CD4-positive, alpha-beta T cell (primary cell): ENCODE measurements at regions not wholly inside any gene's neighbourhood (a gene's known extent, or its start where the extent isn't known, plus 50 kb on each side); places are given as distances from the start of the nearest gene placed in this dataset.

Experiments used
- ATAC-seq: fragments of 200-7000 bp; cut with Tn5 transposase; one replicate; pipeline ENCODE4 v1.10.0; 2022; ENCODE audit warnings: mild to moderate bottlenecking; ENCODE audit not compliant: poor library complexity
- CTCF ChIA-PET: fragments of 350-600 bp; sonication (Branson Sonifier 250); formaldehyde crosslinking; loops from one replicate; lab custom pipeline; 2021; ENCODE audit warnings: antibody characterized with exemption, inconsistent platforms; lab: Charles Lee
- POLR2A ChIA-PET: fragments of 350-600 bp; sonication (Branson Sonifier 250); formaldehyde crosslinking; loops from one replicate; lab custom pipeline; 2021; ENCODE audit warnings: antibody characterized with exemption, inconsistent platforms; lab: Charles Lee
- DNase-seq, 14 experiments: peaks; one replicate each; pipeline ENCODE4 v3.0.0-alpha.2; 2013 to 2020; ENCODE audit warnings: mixed read lengths in 2 of 14
- H3K27ac ChIP-seq, 2 donors: one replicate each; pipeline versions ENCODE4 v1.5.1 to v1.7.0; 2013; ENCODE audit warnings: low read length in 2 of 2, low read depth in 1 of 2, mild to moderate bottlenecking in 1 of 2
- H3K27me3 ChIP-seq, 2 experiments: 1 replicate in 1 of 2; 2 replicates in 1 of 2; pipeline versions ENCODE4 v1.6.1 to v1.7.0; 2013; ENCODE audit warnings: low read length in 2 of 2, control low read depth in 1 of 2, mild to moderate bottlenecking in 1 of 2, moderate library complexity in 1 of 2; ENCODE audit not compliant: insufficient read depth in 2 of 2, control insufficient read depth in 1 of 2
- H3K36me3 ChIP-seq: one replicate; pipeline ENCODE4 v1.6.1; 2013; ENCODE audit warnings: low read length, control low read depth; ENCODE audit not compliant: insufficient read depth
- H3K4me1 ChIP-seq: one replicate; pipeline ENCODE4 v1.6.1; 2013; ENCODE audit warnings: low read length, control low read depth; ENCODE audit not compliant: insufficient read depth
- H3K4me3 ChIP-seq: one replicate; pipeline ENCODE4 v1.5.1; 2013; ENCODE audit warnings: mild to moderate bottlenecking, low read length, moderate library complexity
- H3K9me3 ChIP-seq, 2 experiments: 1 replicate in 1 of 2; 2 replicates in 1 of 2; pipeline versions ENCODE4 v1.6.1 to v1.7.0; 2013; ENCODE audit warnings: low read length in 2 of 2, mild to moderate bottlenecking in 2 of 2, control low read depth in 1 of 2, moderate library complexity in 1 of 2; ENCODE audit not compliant: control insufficient read depth in 1 of 2, insufficient read depth in 1 of 2
- H3K27ac Mint-ChIP-seq: one replicate; pipeline ENCODE4 v1.8.0; 2020; ENCODE audit warnings: mixed read lengths
- H3K27me3 Mint-ChIP-seq: one replicate; pipeline ENCODE4 v1.8.0; 2021; ENCODE audit warnings: mixed read lengths
- H3K36me3 Mint-ChIP-seq: one replicate; pipeline ENCODE4 v1.8.0; 2021; ENCODE audit warnings: low read depth, mixed read lengths
- H3K4me1 Mint-ChIP-seq: one replicate; pipeline ENCODE4 v1.8.0; 2021; ENCODE audit warnings: low read depth, mixed read lengths
- H3K4me3 Mint-ChIP-seq: one replicate; pipeline ENCODE4 v1.8.0; 2020; ENCODE audit warnings: mild to moderate bottlenecking, mixed read lengths
- H3K9me3 Mint-ChIP-seq: one replicate; pipeline ENCODE4 v1.8.0; 2020; ENCODE audit warnings: mixed read lengths
- CTCF ChIP-seq: fragments of 200-600 bp; IDR thresholded peaks from one replicate; pipeline ENCODE4 v1.8.0; 2022; ENCODE audit warnings: antibody characterized with exemption, mild to moderate bottlenecking
- intact Hi-C, 2 experiments: fragments of 100-400 bp; cut with DNase I in 1 of 2; cut with micrococcal nuclease in 1 of 2; formaldehyde crosslinking; loops; one replicate each; pipeline versions ENCODE4 v1.15.1 to v1.9.0; 2023 to 2025; cut with DNase I, micrococcal nuclease

GRCh38 chr3:107966276-107966675 lies 124.6 kb downstream of the CD47 start:
- Mint-ChIP-seq H3K4me3 (no peak overlapping the region), H3K27ac (no peak overlapping the region), H3K36me3 (no peaks in the 10 kb centered on the region), H3K27me3 (no peaks in the 10 kb centered on the region), H3K9me3 (no peaks in the 10 kb centered on the region), H3K4me1 (peaks cover 6% of the 10 kb centered on the region)
- H3K4me3 ChIP-seq: no peak overlapping the region
- ChIA-PET CTCF (no interaction called here), POLR2A (no interaction called here)
- intact Hi-C loops: no loop called here
- ATAC-seq (no peak), DNase-seq (no peak)
- no peak overlapping the region for H3K27ac ChIP-seq
- H3K4me1 ChIP-seq: no peaks in the 10 kb centered on the region
- no peaks in the 10 kb centered on the region for H3K36me3 ChIP-seq
- no peaks in the 10 kb centered on the region for H3K27me3 ChIP-seq
- TF ChIP-seq CTCF: no peak
- no peaks in the 10 kb centered on the region for H3K9me3 ChIP-seq

DNA sequence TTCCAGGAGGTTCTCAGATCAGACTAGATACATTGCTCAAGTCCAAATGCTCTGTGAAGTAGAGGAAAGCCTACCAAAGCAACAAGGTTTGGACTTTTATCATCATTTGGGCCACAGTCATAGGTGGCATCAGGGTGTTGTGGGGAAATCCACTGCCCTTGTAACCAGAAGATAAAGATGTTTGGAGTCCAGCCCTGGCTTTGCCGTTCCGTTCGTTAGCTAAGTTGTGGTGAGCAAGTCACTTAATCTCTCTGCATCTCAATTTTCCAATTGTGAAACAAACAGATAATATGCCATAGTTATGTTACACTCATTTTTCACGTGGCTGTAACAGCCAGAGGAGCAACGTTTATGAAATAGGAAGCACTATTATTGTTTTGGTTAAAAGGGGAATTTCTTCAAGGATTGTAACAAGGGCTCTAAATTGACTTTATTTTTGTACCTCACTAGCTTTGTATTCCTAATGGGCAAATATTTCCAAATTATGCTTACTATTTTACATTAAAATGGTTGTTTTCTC lies 125.6 kb downstream of the CD47 start:
- intact Hi-C loops: no loop called here
- CTCF ChIA-PET: no interaction called here
- no peak overlapping the region for H3K4me3 Mint-ChIP-seq

DNA sequence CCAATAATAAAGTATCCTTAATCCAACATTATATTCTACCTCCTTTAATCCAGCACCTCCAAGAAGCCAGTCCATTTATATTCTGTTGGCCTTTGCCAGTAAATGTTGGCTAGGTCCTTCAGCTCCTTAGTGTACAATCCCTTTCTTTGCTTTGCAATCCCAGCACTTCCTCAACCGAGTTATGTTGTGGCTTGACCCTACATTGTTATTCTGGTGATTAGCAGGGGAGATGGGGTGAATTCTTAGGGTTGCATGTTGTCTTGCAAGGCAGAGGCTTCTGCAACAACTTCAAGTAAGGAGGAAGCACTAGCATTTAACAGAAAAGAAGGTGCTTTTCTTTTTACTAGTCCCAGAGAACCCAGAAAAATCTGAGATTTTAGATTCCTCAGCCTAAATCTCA lies 127.2 kb downstream of the CD47 start:
- Mint-ChIP-seq H3K27ac (no peak overlapping the region), H3K36me3 (no peaks in the 10 kb centered on the region), H3K4me3 (no peak overlapping the region), H3K4me1 (no peaks in the 10 kb centered on the region), H3K27me3 (no peaks in the 10 kb centered on the region), H3K9me3 (peaks cover 2% of the 10 kb centered on the region)
- CTCF ChIA-PET: no interaction called here
- Histone ChIP-seq H3K27ac (no peak overlapping the region), H3K36me3 (no peaks in the 10 kb centered on the region), H3K27me3 (no peaks in the 10 kb centered on the region), H3K4me1 (no peaks in the 10 kb centered on the region), H3K4me3 (no peak overlapping the region), H3K9me3 (no peaks in the 10 kb centered on the region)
- POLR2A ChIA-PET: interaction anchor here (1.6 kb wide), 1 partner anchor 75 kb away, joined by 4 read pairs; no protein-coding TSS in a partner anchor
- DNase-seq: no peak
- no peak for ATAC-seq
- intact Hi-C loops: no loop called here
- TF ChIP-seq CTCF: no peak

More for the DNA sequence above, 125.6 kb downstream of the CD47 start:
- Histone ChIP-seq H3K4me3 (no peak overlapping the region), H3K9me3 (no peaks in the 10 kb centered on the region), H3K4me1 (no peaks in the 10 kb centered on the region), H3K27me3 (no peaks in the 10 kb centered on the region), H3K27ac (no peak overlapping the region), H3K36me3 (no peaks in the 10 kb centered on the region)
- Mint-ChIP-seq H3K9me3 (no peaks in the 10 kb centered on the region), H3K36me3 (no peaks in the 10 kb centered on the region), H3K27me3 (no peaks in the 10 kb centered on the region), H3K4me1 (peaks cover 5% of the 10 kb centered on the region), H3K27ac (no peak overlapping the region)
- TF ChIP-seq CTCF: no peak
- DNase-seq (no peak), ATAC-seq (no peak)
- POLR2A ChIA-PET: interaction anchor here (1.6 kb wide), 1 partner anchor 73 kb away, joined by 4 read pairs; no protein-coding TSS in a partner anchor
